Pancreas (tissue), 10 donors: ENCODE measurements at regions not wholly inside any gene's neighbourhood (a gene's known extent, or its start where the extent isn't known, plus 50 kb on each side); places are given as distances from the start of the nearest gene placed in this dataset.

Source experiments
- ATAC-seq, 4 donors: fragments of 200-7000 bp; cut with Tn5 transposase; one replicate each; pipeline versions ENCODE4 v1.8.0 to v1.9.1; 2020; ENCODE audit warnings: mild to moderate bottlenecking in 4 of 4, moderate library complexity in 4 of 4
- DNase-seq, 6 donors: peaks; one replicate each; pipeline ENCODE4 v3.0.0-alpha.2; 2020
- FAIRE-seq: peaks from 2 replicates; lab custom pipeline; 2012; peaks lifted over from hg19 to GRCh38; lab: Jason Lieb, UNC
- H3K27ac ChIP-seq, 4 donors: fragments of 200-600 bp; sonication (generic); 1 replicate in 3 of 4; 2 replicates in 1 of 4; pipeline versions ENCODE4 v1.5.0 to v1.8.0; 2020
- H3K27me3 ChIP-seq, 4 donors: fragments of 200-600 bp; one replicate each; pipeline ENCODE4 v1.8.0; 2021
- H3K36me3 ChIP-seq, 3 donors: fragments of 200-600 bp; sonication (generic) in 1 of 3; one replicate each; pipeline versions ENCODE4 v1.5.0 to v1.8.0; 2020 to 2021
- H3K4me1 ChIP-seq, 3 donors: fragments of 200-600 bp; one replicate each; pipeline ENCODE4 v1.8.0; 2021
- H3K4me3 ChIP-seq, 4 donors: fragments of 200-600 bp; sonication (generic) in 2 of 4; one replicate each; pipeline versions ENCODE4 v1.5.0 to v1.8.0; 2020 to 2021
- H3K9me3 ChIP-seq, 4 donors: fragments of 200-600 bp; one replicate each; pipeline ENCODE4 v1.8.0; 2021
- WGBS, 2 donors: extraction: QIAGEN DNeasy Blood & Tissue Kit; methylation state at CpG; one replicate each; pipeline ENCODE4 v1.1.7; 2013; 5-methylcytosine and 5-hydroxymethylcytosine counted together
- intact Hi-C, 3 donors: fragments of 100-400 bp; cut with DNase I; formaldehyde crosslinking; loops; one replicate each; pipeline versions ENCODE4 v1.11.1 to v1.14.2; 2022
- TF ChIP-seq, protein P1 (sequence below), 4 donors: fragments of 200-600 bp; sonication (generic) in 3 of 4; IDR thresholded peaks; one replicate each; pipeline versions ENCODE4 v1.5.0 to v1.8.0; 2021; ENCODE audit warnings: antibody characterized with exemption in 4 of 4
- donor health status: healthy with polysubstance abuse.
- donor health status: DM: no; HTN: no; CAD: no; lungs with moderate emphysema.
- donor health status: DM: no; HTN: no; CAD: no.
- donor health status: control.
- donor health status: control.
- donor health status: Bipolar disorder and iron deficiency.
- donor health status: DM: yes; HTN: yes; CAD: no.
- donor health status: DM: no; HTN: no; CAD: no.
- donor health status: DM: no; HTN: no; CAD: no.
- donor health status: DM: yes; HTN: yes; CAD: no.

- Histone ChIP-seq H3K36me3 (no peaks in the 10 kb centered on the region), H3K4me3 (no peak overlapping the region), H3K9me3 (no peaks in the 10 kb centered on the region), H3K4me1 (no peaks in the 10 kb centered on the region), H3K27ac (no peak overlapping the region), H3K27me3 (no peaks in the 10 kb centered on the region)
- no peak for DNase-seq
- no peak for FAIRE-seq
- intact Hi-C loops: loop anchor here in 1 of 3 donors (10.0 kb wide), 1 partner anchor 64 kb away; no protein-coding TSS in a partner anchor
- TF ChIP-seq, protein P1, sequence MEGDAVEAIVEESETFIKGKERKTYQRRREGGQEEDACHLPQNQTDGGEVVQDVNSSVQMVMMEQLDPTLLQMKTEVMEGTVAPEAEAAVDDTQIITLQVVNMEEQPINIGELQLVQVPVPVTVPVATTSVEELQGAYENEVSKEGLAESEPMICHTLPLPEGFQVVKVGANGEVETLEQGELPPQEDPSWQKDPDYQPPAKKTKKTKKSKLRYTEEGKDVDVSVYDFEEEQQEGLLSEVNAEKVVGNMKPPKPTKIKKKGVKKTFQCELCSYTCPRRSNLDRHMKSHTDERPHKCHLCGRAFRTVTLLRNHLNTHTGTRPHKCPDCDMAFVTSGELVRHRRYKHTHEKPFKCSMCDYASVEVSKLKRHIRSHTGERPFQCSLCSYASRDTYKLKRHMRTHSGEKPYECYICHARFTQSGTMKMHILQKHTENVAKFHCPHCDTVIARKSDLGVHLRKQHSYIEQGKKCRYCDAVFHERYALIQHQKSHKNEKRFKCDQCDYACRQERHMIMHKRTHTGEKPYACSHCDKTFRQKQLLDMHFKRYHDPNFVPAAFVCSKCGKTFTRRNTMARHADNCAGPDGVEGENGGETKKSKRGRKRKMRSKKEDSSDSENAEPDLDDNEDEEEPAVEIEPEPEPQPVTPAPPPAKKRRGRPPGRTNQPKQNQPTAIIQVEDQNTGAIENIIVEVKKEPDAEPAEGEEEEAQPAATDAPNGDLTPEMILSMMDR (IDR thresholded peaks at IDR 0.05): no peak
- ATAC-seq: peak in 3 of 4 donors; percentile 24 to 63 (median 40)
These were observed 200.0 kb upstream of the S1PR3 start for GRCh38 chr9:88791105-88791805.

DNA sequence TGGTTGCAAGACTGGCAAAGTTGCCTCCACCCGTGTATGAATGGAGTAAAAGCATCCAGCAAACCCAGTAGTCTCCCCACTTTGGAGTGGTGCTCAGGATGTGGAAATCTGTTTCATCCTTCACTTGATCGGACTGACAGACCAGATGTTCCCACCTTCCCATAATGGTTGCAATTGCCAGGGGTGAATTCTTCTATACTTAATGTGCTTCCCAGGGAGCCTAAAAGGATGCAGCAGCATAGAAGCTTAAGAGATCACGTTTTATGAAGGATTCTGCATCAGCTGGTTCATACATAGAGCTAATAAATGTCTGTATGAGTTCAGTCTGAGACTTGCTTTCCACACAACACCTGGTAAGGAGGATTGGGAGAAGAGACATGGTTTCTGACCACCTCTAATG, 198.8 kb upstream of the S1PR3 start:
- no peaks in the 10 kb centered on the region for H3K4me1 ChIP-seq
- H3K27ac ChIP-seq: no peak overlapping the region
- TF ChIP-seq, protein P1 (IDR thresholded peaks at IDR 0.05): no peak
- no peaks in the 10 kb centered on the region for H3K27me3 ChIP-seq
- H3K4me3 ChIP-seq: no peak overlapping the region
- 67 to 74% methylated on average over 3 of the region's 3 CpGs for WGBS, 2 donors
- no peak for DNase-seq
- intact Hi-C loops: loop anchor here in 1 of 3 donors (10.0 kb wide), 1 partner anchor 62 kb away; no protein-coding TSS in a partner anchor
- H3K36me3 ChIP-seq: no peaks in the 10 kb centered on the region
- no peak for ATAC-seq
- no peaks in the 10 kb centered on the region for H3K9me3 ChIP-seq
- FAIRE-seq: no peak

- no peaks in the 10 kb centered on the region for H3K4me1 ChIP-seq
- TF ChIP-seq, protein P1 (IDR thresholded peaks at IDR 0.05): no peak
- H3K9me3 ChIP-seq: no peaks in the 10 kb centered on the region
- WGBS, 2 donors: 78 to 80% methylated on average over 5 of the region's 5 CpGs
- intact Hi-C loops: loop anchor here in 1 of 3 donors (10.0 kb wide), 1 partner anchor 61 kb away; no protein-coding TSS in a partner anchor
- no peak overlapping the region for H3K27ac ChIP-seq
- ATAC-seq: no peak
- no peak for DNase-seq
- H3K27me3 ChIP-seq: no peaks in the 10 kb centered on the region
- no peaks in the 10 kb centered on the region for H3K36me3 ChIP-seq
- H3K4me3 ChIP-seq: no peak overlapping the region
- FAIRE-seq: no peak
These were observed 197.2 kb upstream of the S1PR3 start for GRCh38 chr9:88794100-88794499.

- Histone ChIP-seq H3K4me1 (no peaks in the 10 kb centered on the region), H3K27me3 (no peaks in the 10 kb centered on the region), H3K4me3 (no peak overlapping the region), H3K27ac (no peak overlapping the region), H3K9me3 (no peaks in the 10 kb centered on the region), H3K36me3 (no peaks in the 10 kb centered on the region)
- 90 to 98% methylated on average over 2 of the region's 2 CpGs for WGBS, 2 donors
- TF ChIP-seq, protein P1 (IDR thresholded peaks at IDR 0.05): no peak
- FAIRE-seq: no peak
- no peak for DNase-seq
- no peak for ATAC-seq
- intact Hi-C loops: loop anchor here in 1 of 3 donors (10.0 kb wide), 1 partner anchor 58 kb away; no protein-coding TSS in a partner anchor
These were observed 194.3 kb upstream of the S1PR3 start for GRCh38 chr9:88796947-88797346.

- Histone ChIP-seq H3K4me3 (no peak overlapping the region), H3K9me3 (no peaks in the 10 kb centered on the region), H3K4me1 (no peaks in the 10 kb centered on the region), H3K27me3 (no peaks in the 10 kb centered on the region), H3K36me3 (no peaks in the 10 kb centered on the region), H3K27ac (no peak overlapping the region)
- intact Hi-C loops: loop anchor here in 1 of 3 donors (10.0 kb wide), 1 partner anchor 56 kb away; no protein-coding TSS in a partner anchor
- FAIRE-seq: no peak
- 93 to 94% methylated on average over 4 of the region's 4 CpGs for WGBS, 2 donors
- ATAC-seq: no peak
- TF ChIP-seq, protein P1 (IDR thresholded peaks at IDR 0.05): no peak
- DNase-seq: no peak
These were observed 192.8 kb upstream of the S1PR3 start for GRCh38 chr9:88798476-88798875.
